ENCODE measurements at regions not wholly inside any gene's neighbourhood (a gene's known extent, or its start where the extent isn't known, plus 50 kb on each side); places are given as distances from the start of the nearest gene placed in this dataset.

DNA sequence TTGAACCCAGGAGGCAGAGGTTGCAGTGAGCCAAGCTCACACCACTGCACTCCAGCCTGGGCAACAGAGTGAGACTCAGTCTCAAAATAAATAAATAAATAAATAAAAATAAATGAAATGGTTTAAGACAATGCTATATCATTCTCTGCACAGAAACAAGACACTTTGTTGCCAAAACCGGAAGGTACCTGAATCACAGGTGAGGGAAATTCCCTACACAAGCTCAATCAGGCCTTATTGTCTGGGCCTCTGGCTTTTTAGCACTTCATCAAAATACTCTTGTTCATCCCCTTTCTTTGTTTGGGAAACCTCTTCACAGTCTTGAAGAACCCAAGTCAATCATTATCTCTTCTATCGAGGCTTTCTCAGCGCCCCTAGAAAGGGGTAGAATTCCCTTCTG, 166.1 kb upstream of the NPSR1 start:
- no peaks in the 10 kb centered on the region for H4K20me1 ChIP-seq (replicated peaks; ENCODE audit: insufficient read depth)
- H3K36me3 ChIP-seq (ENCODE audit: insufficient read depth) = no peaks in the 10 kb centered on the region
- Mint-ChIP-seq H3K36me3 (ENCODE audit: low read depth) (no peaks in the 10 kb centered on the region), H3K27ac (no peak overlapping the region), H3K9me3 (no peaks in the 10 kb centered on the region), H3K27me3 (ENCODE audit: insufficient read depth, low read depth, poor library complexity) (no peaks in the 10 kb centered on the region), H3K4me1 (peaks cover 23% of the 10 kb centered on the region), H3K4me3 (no peak overlapping the region)
- TF ChIP-seq ZNF114 (CRISPR knock-in tag; IDR thresholded peaks at IDR 0.05) (no peak), STAT1 (IDR thresholded peaks at IDR 0.05; ENCODE audit: unreplicated experiment) (no peak), CREB1 (CRISPR knock-in tag; IDR thresholded peaks at IDR 0.05; ENCODE audit: low read depth) (no peak), JUNB (IDR thresholded peaks at IDR 0.05; ENCODE audit: unreplicated experiment) (no peak), POLR2AphosphoS5 (IDR thresholded peaks at IDR 0.05; ENCODE audit: low read depth) (no peak), EZH2 (IDR thresholded peaks at IDR 0.05; ENCODE audit: low read depth, unreplicated experiment) (no peak), ZNF331 (CRISPR knock-in tag; IDR thresholded peaks at IDR 0.05; ENCODE audit: low read depth) (no peak), NANOG (IDR thresholded peaks at IDR 0.05; ENCODE audit: borderline replicate concordance) (no peak), EZH2phosphoT487 (IDR thresholded peaks at IDR 0.05; ENCODE audit: unreplicated experiment) (no peak)
- TF ChIP-seq, protein P1, sequence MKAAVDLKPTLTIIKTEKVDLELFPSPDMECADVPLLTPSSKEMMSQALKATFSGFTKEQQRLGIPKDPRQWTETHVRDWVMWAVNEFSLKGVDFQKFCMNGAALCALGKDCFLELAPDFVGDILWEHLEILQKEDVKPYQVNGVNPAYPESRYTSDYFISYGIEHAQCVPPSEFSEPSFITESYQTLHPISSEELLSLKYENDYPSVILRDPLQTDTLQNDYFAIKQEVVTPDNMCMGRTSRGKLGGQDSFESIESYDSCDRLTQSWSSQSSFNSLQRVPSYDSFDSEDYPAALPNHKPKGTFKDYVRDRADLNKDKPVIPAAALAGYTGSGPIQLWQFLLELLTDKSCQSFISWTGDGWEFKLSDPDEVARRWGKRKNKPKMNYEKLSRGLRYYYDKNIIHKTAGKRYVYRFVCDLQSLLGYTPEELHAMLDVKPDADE (IDR thresholded peaks at IDR 0.05) = no peak
- TF ChIP-seq, protein P2, sequence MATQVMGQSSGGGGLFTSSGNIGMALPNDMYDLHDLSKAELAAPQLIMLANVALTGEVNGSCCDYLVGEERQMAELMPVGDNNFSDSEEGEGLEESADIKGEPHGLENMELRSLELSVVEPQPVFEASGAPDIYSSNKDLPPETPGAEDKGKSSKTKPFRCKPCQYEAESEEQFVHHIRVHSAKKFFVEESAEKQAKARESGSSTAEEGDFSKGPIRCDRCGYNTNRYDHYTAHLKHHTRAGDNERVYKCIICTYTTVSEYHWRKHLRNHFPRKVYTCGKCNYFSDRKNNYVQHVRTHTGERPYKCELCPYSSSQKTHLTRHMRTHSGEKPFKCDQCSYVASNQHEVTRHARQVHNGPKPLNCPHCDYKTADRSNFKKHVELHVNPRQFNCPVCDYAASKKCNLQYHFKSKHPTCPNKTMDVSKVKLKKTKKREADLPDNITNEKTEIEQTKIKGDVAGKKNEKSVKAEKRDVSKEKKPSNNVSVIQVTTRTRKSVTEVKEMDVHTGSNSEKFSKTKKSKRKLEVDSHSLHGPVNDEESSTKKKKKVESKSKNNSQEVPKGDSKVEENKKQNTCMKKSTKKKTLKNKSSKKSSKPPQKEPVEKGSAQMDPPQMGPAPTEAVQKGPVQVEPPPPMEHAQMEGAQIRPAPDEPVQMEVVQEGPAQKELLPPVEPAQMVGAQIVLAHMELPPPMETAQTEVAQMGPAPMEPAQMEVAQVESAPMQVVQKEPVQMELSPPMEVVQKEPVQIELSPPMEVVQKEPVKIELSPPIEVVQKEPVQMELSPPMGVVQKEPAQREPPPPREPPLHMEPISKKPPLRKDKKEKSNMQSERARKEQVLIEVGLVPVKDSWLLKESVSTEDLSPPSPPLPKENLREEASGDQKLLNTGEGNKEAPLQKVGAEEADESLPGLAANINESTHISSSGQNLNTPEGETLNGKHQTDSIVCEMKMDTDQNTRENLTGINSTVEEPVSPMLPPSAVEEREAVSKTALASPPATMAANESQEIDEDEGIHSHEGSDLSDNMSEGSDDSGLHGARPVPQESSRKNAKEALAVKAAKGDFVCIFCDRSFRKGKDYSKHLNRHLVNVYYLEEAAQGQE (IDR thresholded peaks at IDR 0.05; ENCODE audit: unreplicated experiment) = no peak
- TF ChIP-seq, protein P3, sequence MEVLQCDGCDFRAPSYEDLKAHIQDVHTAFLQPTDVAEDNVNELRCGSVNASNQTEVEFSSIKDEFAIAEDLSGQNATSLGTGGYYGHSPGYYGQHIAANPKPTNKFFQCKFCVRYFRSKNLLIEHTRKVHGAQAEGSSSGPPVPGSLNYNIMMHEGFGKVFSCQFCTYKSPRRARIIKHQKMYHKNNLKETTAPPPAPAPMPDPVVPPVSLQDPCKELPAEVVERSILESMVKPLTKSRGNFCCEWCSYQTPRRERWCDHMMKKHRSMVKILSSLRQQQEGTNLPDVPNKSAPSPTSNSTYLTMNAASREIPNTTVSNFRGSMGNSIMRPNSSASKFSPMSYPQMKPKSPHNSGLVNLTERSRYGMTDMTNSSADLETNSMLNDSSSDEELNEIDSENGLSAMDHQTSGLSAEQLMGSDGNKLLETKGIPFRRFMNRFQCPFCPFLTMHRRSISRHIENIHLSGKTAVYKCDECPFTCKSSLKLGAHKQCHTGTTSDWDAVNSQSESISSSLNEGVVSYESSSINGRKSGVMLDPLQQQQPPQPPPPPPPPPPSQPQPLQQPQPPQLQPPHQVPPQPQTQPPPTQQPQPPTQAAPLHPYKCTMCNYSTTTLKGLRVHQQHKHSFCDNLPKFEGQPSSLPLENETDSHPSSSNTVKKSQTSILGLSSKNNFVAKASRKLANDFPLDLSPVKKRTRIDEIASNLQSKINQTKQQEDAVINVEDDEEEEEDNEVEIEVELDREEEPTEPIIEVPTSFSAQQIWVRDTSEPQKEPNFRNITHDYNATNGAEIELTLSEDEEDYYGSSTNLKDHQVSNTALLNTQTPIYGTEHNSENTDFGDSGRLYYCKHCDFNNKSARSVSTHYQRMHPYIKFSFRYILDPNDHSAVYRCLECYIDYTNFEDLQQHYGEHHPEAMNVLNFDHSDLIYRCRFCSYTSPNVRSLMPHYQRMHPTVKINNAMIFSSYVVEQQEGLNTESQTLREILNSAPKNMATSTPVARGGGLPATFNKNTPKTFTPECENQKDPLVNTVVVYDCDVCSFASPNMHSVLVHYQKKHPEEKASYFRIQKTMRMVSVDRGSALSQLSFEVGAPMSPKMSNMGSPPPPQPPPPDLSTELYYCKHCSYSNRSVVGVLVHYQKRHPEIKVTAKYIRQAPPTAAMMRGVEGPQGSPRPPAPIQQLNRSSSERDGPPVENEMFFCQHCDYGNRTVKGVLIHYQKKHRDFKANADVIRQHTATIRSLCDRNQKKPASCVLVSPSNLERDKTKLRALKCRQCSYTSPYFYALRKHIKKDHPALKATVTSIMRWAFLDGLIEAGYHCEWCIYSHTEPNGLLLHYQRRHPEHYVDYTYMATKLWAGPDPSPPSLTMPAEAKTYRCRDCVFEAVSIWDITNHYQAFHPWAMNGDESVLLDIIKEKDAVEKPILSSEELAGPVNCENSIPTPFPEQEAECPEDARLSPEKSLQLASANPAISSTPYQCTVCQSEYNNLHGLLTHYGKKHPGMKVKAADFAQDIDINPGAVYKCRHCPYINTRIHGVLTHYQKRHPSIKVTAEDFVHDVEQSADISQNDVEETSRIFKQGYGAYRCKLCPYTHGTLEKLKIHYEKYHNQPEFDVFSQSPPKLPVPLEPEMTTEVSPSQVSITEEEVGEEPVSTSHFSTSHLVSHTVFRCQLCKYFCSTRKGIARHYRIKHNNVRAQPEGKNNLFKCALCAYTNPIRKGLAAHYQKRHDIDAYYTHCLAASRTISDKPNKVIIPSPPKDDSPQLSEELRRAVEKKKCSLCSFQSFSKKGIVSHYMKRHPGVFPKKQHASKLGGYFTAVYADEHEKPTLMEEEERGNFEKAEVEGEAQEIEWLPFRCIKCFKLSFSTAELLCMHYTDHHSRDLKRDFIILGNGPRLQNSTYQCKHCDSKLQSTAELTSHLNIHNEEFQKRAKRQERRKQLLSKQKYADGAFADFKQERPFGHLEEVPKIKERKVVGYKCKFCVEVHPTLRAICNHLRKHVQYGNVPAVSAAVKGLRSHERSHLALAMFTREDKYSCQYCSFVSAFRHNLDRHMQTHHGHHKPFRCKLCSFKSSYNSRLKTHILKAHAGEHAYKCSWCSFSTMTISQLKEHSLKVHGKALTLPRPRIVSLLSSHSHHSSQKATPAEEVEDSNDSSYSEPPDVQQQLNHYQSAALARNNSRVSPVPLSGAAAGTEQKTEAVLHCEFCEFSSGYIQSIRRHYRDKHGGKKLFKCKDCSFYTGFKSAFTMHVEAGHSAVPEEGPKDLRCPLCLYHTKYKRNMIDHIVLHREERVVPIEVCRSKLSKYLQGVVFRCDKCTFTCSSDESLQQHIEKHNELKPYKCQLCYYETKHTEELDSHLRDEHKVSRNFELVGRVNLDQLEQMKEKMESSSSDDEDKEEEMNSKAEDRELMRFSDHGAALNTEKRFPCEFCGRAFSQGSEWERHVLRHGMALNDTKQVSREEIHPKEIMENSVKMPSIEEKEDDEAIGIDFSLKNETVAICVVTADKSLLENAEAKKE (CRISPR knock-in tag; IDR thresholded peaks at IDR 0.05) = no peak
- TF ChIP-seq, protein P4, sequence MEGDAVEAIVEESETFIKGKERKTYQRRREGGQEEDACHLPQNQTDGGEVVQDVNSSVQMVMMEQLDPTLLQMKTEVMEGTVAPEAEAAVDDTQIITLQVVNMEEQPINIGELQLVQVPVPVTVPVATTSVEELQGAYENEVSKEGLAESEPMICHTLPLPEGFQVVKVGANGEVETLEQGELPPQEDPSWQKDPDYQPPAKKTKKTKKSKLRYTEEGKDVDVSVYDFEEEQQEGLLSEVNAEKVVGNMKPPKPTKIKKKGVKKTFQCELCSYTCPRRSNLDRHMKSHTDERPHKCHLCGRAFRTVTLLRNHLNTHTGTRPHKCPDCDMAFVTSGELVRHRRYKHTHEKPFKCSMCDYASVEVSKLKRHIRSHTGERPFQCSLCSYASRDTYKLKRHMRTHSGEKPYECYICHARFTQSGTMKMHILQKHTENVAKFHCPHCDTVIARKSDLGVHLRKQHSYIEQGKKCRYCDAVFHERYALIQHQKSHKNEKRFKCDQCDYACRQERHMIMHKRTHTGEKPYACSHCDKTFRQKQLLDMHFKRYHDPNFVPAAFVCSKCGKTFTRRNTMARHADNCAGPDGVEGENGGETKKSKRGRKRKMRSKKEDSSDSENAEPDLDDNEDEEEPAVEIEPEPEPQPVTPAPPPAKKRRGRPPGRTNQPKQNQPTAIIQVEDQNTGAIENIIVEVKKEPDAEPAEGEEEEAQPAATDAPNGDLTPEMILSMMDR (conservative IDR thresholded peaks at IDR 0.05; ENCODE audit: low read depth in 2 of 2) = no peak
- no peak overlapping the region for H3K4me2 ChIP-seq
- no peaks in the 10 kb centered on the region for H3F3A ChIP-seq (replicated peaks; ENCODE audit: low read depth)
- no peak overlapping the region for H2AFZ ChIP-seq
- peaks cover 24% of the 10 kb centered on the region for H3K4me1 ChIP-seq (ENCODE audit: insufficient read depth)
- H3K9me2 ChIP-seq (ENCODE audit: insufficient read depth) = peaks cover 11% of the 10 kb centered on the region; the same call in 1 of the 2 replicates
- DNase-seq (ENCODE audit: low spot score) = no peak
- ATAC-seq = no peak
- no peak overlapping the region for H3K27ac ChIP-seq (ENCODE audit: low read depth)
- no peaks in the 10 kb centered on the region for H3K27me3 ChIP-seq (ENCODE audit: insufficient read depth)
- no peak overlapping the region for H3K4me3 ChIP-seq
- no peaks in the 10 kb centered on the region for H3K79me2 ChIP-seq (replicated peaks; ENCODE audit: insufficient read depth)

All from GM23338 (cell line).